Upper lobe of right lung (tissue), 1 donor: ENCODE measurements at regions not wholly inside any gene's neighbourhood (a gene's known extent, or its start where the extent isn't known, plus 50 kb on each side); places are given as distances from the start of the nearest gene placed in this dataset.

Source experiments
- ATAC-seq: fragments of 200-7000 bp; cut with Tn5 transposase; one replicate; pipeline ENCODE4 v1.9.1; 2020; ENCODE audit warnings: mild to moderate bottlenecking, moderate library complexity
- DNase-seq: peaks from one replicate; pipeline ENCODE4 v3.0.0-alpha.2; 2020
- H3K27ac ChIP-seq: fragments of 200-600 bp; one replicate; pipeline ENCODE4 v1.8.0; 2022
- H3K27me3 ChIP-seq: fragments of 200-600 bp; one replicate; pipeline ENCODE4 v1.8.0; 2022; ENCODE audit warnings: mild to moderate bottlenecking
- H3K36me3 ChIP-seq: fragments of 200-600 bp; one replicate; pipeline ENCODE4 v1.8.0; 2022
- H3K4me1 ChIP-seq: fragments of 200-600 bp; one replicate; pipeline ENCODE4 v1.8.0; 2022
- H3K4me3 ChIP-seq: fragments of 200-600 bp; one replicate; pipeline ENCODE4 v1.8.0; 2022; ENCODE audit warnings: mild to moderate bottlenecking
- H3K9me3 ChIP-seq: fragments of 200-600 bp; one replicate; pipeline ENCODE4 v1.8.0; 2022
- CTCF ChIP-seq: fragments of 200-600 bp; IDR thresholded peaks from one replicate; pipeline ENCODE4 v1.8.0; 2022; ENCODE audit warnings: antibody characterized with exemption
- intact Hi-C: fragments of 100-400 bp; cut with DNase I; formaldehyde crosslinking; loops from one replicate; pipeline ENCODE4 v1.11.0; 2022
- donor health status: DM: no; HTN: yes; CAD: no; lungs with severe emphysema.

- Histone ChIP-seq H3K36me3 (no peaks in the 10 kb centered on the region), H3K27ac (no peak overlapping the region), H3K4me3 (no peak overlapping the region), H3K9me3 (no peaks in the 10 kb centered on the region), H3K4me1 (no peaks in the 10 kb centered on the region), H3K27me3 (no peaks in the 10 kb centered on the region)
- ATAC-seq: no peak
- TF ChIP-seq CTCF: no peak
- no peak for DNase-seq
- intact Hi-C loops: no loop called here
These were observed 115.2 kb upstream of the LGSN start for GRCh38 chr6:63434943-63435342.

GRCh38 chr6:63436356-63436755 lies 116.6 kb upstream of the LGSN start:
- Histone ChIP-seq H3K4me3 (no peak overlapping the region), H3K4me1 (no peaks in the 10 kb centered on the region), H3K27me3 (no peaks in the 10 kb centered on the region), H3K9me3 (no peaks in the 10 kb centered on the region), H3K27ac (no peak overlapping the region), H3K36me3 (no peaks in the 10 kb centered on the region)
- intact Hi-C loops: no loop called here
- ATAC-seq (no peak), DNase-seq (no peak)
- TF ChIP-seq CTCF: no peak

- DNase-seq (no peak), ATAC-seq (no peak)
- H3K9me3 ChIP-seq: no peaks in the 10 kb centered on the region
- no peak overlapping the region for H3K27ac ChIP-seq
- no peaks in the 10 kb centered on the region for H3K27me3 ChIP-seq
- intact Hi-C loops: no loop called here
- H3K4me3 ChIP-seq: no peak overlapping the region
- no peak for TF ChIP-seq CTCF
- no peaks in the 10 kb centered on the region for H3K36me3 ChIP-seq
- H3K4me1 ChIP-seq: no peaks in the 10 kb centered on the region
These were observed 117.3 kb upstream of the LGSN start for GRCh38 chr6:63437058-63437457.

GRCh38 chr6:63440057-63440456 lies 120.3 kb upstream of the LGSN start:
- intact Hi-C loops: no loop called here
- Histone ChIP-seq H3K27me3 (no peaks in the 10 kb centered on the region), H3K27ac (no peak overlapping the region), H3K9me3 (no peaks in the 10 kb centered on the region), H3K4me3 (no peak overlapping the region), H3K36me3 (no peaks in the 10 kb centered on the region), H3K4me1 (no peaks in the 10 kb centered on the region)
- no peak for TF ChIP-seq CTCF
- DNase-seq: no peak
- ATAC-seq: no peak

- ATAC-seq: no peak
- Histone ChIP-seq H3K9me3 (no peaks in the 10 kb centered on the region), H3K4me1 (no peaks in the 10 kb centered on the region), H3K4me3 (no peak overlapping the region), H3K27ac (no peak overlapping the region), H3K27me3 (no peaks in the 10 kb centered on the region), H3K36me3 (no peaks in the 10 kb centered on the region)
- intact Hi-C loops: no loop called here
- TF ChIP-seq CTCF: no peak
- no peak for DNase-seq
These were observed 120.8 kb upstream of the LGSN start for GRCh38 chr6:63440594-63440993.

- peak; percentile 35 for ATAC-seq
- no peak overlapping the region for H3K27ac ChIP-seq
- H3K4me1 ChIP-seq: no peaks in the 10 kb centered on the region
- no peaks in the 10 kb centered on the region for H3K36me3 ChIP-seq
- H3K9me3 ChIP-seq: no peaks in the 10 kb centered on the region
- no peaks in the 10 kb centered on the region for H3K27me3 ChIP-seq
- no peak for DNase-seq
- TF ChIP-seq CTCF: no peak
- intact Hi-C loops: no loop called here
- H3K4me3 ChIP-seq: no peak overlapping the region
These were observed 121.6 kb upstream of the LGSN start for GRCh38 chr6:63441266-63441956.
